HEK293 (cell line): ENCODE measurements at regions not wholly inside any gene's neighbourhood (a gene's known extent, or its start where the extent isn't known, plus 50 kb on each side); places are given as distances from the start of the nearest gene placed in this dataset.

Experiments used
- CTCF ChIA-PET: fragments of 350-600 bp; formaldehyde crosslinking; extraction: SDS; loops from one replicate; lab custom pipeline; 2021; ENCODE audit warnings: antibody characterized with exemption; lab: Yijun Ruan, JAX
- POLR2A ChIA-PET: fragments of 300-600 bp; formaldehyde crosslinking; extraction: SDS; loops from one replicate; lab custom pipeline; 2020; ENCODE audit warnings: antibody characterized with exemption, inconsistent platforms; lab: Yijun Ruan, JAX
- H3K27ac ChIP-seq: fragments of 200-500 bp; sonication (Bioruptor generic); 2 replicates; pipeline ENCODE4 v1.5.1; 2014; ENCODE audit warnings: low read depth, low read length, control low read depth, inconsistent platforms; ENCODE audit errors: extremely low read depth
- H3K36me3 ChIP-seq, 2 experiments: fragments of 200-500 bp in 1 of 2; sonication (Bioruptor generic) in 1 of 2; 1 replicate in 1 of 2; 2 replicates in 1 of 2; pipeline ENCODE4 v1.5.1; 2014 to 2017; ENCODE audit warnings: inconsistent platforms in 2 of 2, low read length in 2 of 2; ENCODE audit not compliant: control insufficient read depth in 2 of 2, insufficient read depth in 1 of 2
- H3K4me1 ChIP-seq: fragments of 200-500 bp; sonication (Bioruptor generic); 2 replicates; pipeline ENCODE4 v1.5.1; 2014; ENCODE audit warnings: mild to moderate bottlenecking, low read length, inconsistent platforms; ENCODE audit not compliant: control insufficient read depth, insufficient read depth
- H3K4me3 ChIP-seq: 2 replicates; pipeline ENCODE4 v1.5.1; 2011; ENCODE audit warnings: low read depth, mild to moderate bottlenecking, control low read depth, low read length, moderate library complexity
- H3K9me3 ChIP-seq: fragments of 200-500 bp; sonication (Bioruptor generic); 2 replicates; pipeline ENCODE4 v1.5.1; 2014; ENCODE audit warnings: low read depth, low read length, inconsistent platforms; ENCODE audit not compliant: control insufficient read depth, insufficient read depth
- GFI1B ChIP-seq: fragments of 450-650 bp; formaldehyde crosslinking; IDR thresholded peaks from 2 replicates; pipeline ENCODE4 v1.5.1; 2016; ENCODE audit warnings: missing biosample characterization, missing genetic modification characterization
- KLF16 ChIP-seq: fragments of 450-650 bp; formaldehyde crosslinking; IDR thresholded peaks from 2 replicates; pipeline ENCODE4 v1.5.1; 2017; ENCODE audit warnings: missing biosample characterization, missing genetic modification characterization
- KLF9 ChIP-seq: fragments of 450-650 bp; formaldehyde crosslinking; IDR thresholded peaks from 2 replicates; pipeline ENCODE4 v1.5.1; 2016; ENCODE audit warnings: missing biosample characterization, missing genetic modification characterization, low read depth
- ZBTB8A ChIP-seq: fragments of 450-650 bp; formaldehyde crosslinking; IDR thresholded peaks from 2 replicates; pipeline ENCODE4 v1.5.1; 2016; ENCODE audit warnings: missing biosample characterization, missing genetic modification characterization
- ZFP3 ChIP-seq: fragments of 450-650 bp; formaldehyde crosslinking; IDR thresholded peaks from 2 replicates; pipeline ENCODE4 v1.5.1; 2016; ENCODE audit warnings: low read depth, missing biosample characterization, missing genetic modification characterization
- ZIC2 ChIP-seq: fragments of 450-650 bp; formaldehyde crosslinking; IDR thresholded peaks from 2 replicates; pipeline ENCODE4 v1.5.1; 2016; ENCODE audit warnings: missing biosample characterization, missing genetic modification characterization
- ZNF155 ChIP-seq: fragments of 450-650 bp; formaldehyde crosslinking; IDR thresholded peaks from 2 replicates; pipeline ENCODE4 v1.5.1; 2016; ENCODE audit warnings: missing biosample characterization, missing genetic modification characterization
- ZNF416 ChIP-seq: fragments of 450-650 bp; formaldehyde crosslinking; IDR thresholded peaks from 2 replicates; pipeline ENCODE4 v1.5.1; 2016; ENCODE audit warnings: missing biosample characterization, missing genetic modification characterization
- ZNF626 ChIP-seq: fragments of 450-650 bp; sonication (Bioruptor Pico); formaldehyde crosslinking; IDR thresholded peaks from 2 replicates; pipeline ENCODE4 v1.5.1; 2018; ENCODE audit warnings: missing biosample characterization, missing genetic modification characterization, inconsistent platforms
- ZNF76 ChIP-seq: fragments of 450-650 bp; formaldehyde crosslinking; IDR thresholded peaks from 2 replicates; pipeline ENCODE4; 2016; ENCODE audit warnings: low read depth, missing biosample characterization, missing genetic modification characterization, borderline replicate concordance
- ZNF768 ChIP-seq: fragments of 450-650 bp; formaldehyde crosslinking; IDR thresholded peaks from 2 replicates; pipeline ENCODE4 v1.5.1; 2018; ENCODE audit warnings: missing biosample characterization, mild to moderate bottlenecking, missing genetic modification characterization
- ZNF791 ChIP-seq: fragments of 450-650 bp; formaldehyde crosslinking; IDR thresholded peaks from 2 replicates; pipeline ENCODE4 v1.5.1; 2016; ENCODE audit warnings: missing biosample characterization, missing genetic modification characterization
- ZNF843 ChIP-seq: fragments of 450-650 bp; formaldehyde crosslinking; IDR thresholded peaks from 2 replicates; pipeline ENCODE4 v1.5.1; 2016; ENCODE audit warnings: missing biosample characterization, missing genetic modification characterization
- TF ChIP-seq, protein P1 (sequence below): fragments of 450-650 bp; formaldehyde crosslinking; IDR thresholded peaks from 2 replicates; pipeline ENCODE4 v1.5.1; 2016; ENCODE audit warnings: missing biosample characterization, missing genetic modification characterization
- TF ChIP-seq, protein P2 (sequence below): fragments of 450-650 bp; formaldehyde crosslinking; IDR thresholded peaks from 2 replicates; pipeline ENCODE4 v1.5.1; 2017; ENCODE audit warnings: missing biosample characterization, missing genetic modification characterization
- TF ChIP-seq, protein P3 (sequence below): fragments of 450-650 bp; formaldehyde crosslinking; IDR thresholded peaks from 2 replicates; pipeline ENCODE4 v1.5.1; 2016; ENCODE audit warnings: missing biosample characterization, missing genetic modification characterization
- TF ChIP-seq, protein P4 (sequence below): IDR thresholded peaks from 2 replicates; pipeline ENCODE4 v1.6.1; 2011; ENCODE audit warnings: mild to moderate bottlenecking, low read depth, low read length, borderline replicate concordance
- TF ChIP-seq, protein P5 (sequence below): fragments of 450-650 bp; formaldehyde crosslinking; IDR thresholded peaks from 2 replicates; pipeline ENCODE4 v1.5.1; 2016; ENCODE audit warnings: missing biosample characterization, missing genetic modification characterization

DNA sequence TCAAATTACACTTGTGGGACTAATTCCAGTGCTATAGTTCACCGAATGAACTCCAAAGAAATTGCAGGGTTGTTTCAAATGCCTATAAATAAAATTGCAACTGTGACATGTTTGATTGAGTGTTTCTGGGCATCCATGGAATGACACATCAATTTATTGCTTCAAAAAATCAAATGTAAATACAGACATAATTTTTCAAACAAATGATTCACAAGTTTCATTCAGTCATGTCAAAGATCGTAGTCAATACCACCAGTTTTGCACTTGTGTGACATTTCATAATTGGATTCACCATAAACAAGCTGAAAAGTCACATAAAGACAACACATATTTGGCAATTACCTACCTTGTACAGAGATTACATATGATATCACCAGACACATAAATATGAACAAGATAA is 350.8 kb downstream of the CDH2 start:
- Histone ChIP-seq H3K4me3 (no peak overlapping the region), H3K9me3 (no peaks in the 10 kb centered on the region), H3K4me1 (no peaks in the 10 kb centered on the region), H3K36me3 (no peaks in the 10 kb centered on the region), H3K27ac (no peak overlapping the region)
- POLR2A ChIA-PET, result no interaction called here
- TF ChIP-seq ZNF768 (tag by site-specific recombination), result no peak
- no peak for TF ChIP-seq ZFP3 (tag by site-specific recombination)
- TF ChIP-seq ZNF791, result no peak
- no peak for TF ChIP-seq ZNF76 (tag by site-specific recombination)
- TF ChIP-seq, protein P1, sequence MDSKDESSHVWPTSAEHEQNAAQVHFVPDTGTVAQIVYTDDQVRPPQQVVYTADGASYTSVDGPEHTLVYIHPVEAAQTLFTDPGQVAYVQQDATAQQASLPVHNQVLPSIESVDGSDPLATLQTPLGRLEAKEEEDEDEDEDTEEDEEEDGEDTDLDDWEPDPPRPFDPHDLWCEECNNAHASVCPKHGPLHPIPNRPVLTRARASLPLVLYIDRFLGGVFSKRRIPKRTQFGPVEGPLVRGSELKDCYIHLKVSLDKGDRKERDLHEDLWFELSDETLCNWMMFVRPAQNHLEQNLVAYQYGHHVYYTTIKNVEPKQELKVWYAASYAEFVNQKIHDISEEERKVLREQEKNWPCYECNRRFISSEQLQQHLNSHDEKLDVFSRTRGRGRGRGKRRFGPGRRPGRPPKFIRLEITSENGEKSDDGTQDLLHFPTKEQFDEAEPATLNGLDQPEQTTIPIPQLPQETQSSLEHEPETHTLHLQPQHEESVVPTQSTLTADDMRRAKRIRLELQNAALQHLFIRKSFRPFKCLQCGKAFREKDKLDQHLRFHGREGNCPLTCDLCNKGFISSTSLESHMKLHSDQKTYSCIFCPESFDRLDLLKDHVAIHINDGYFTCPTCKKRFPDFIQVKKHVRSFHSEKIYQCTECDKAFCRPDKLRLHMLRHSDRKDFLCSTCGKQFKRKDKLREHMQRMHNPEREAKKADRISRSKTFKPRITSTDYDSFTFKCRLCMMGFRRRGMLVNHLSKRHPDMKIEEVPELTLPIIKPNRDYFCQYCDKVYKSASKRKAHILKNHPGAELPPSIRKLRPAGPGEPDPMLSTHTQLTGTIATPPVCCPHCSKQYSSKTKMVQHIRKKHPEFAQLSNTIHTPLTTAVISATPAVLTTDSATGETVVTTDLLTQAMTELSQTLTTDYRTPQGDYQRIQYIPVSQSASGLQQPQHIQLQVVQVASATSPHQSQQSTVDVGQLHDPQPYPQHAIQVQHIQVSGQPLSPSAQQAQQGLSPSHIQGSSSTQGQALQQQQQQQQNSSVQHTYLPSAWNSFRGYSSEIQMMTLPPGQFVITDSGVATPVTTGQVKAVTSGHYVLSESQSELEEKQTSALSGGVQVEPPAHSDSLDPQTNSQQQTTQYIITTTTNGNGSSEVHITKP (tag by site-specific recombination), result no peak
- TF ChIP-seq KLF9, result no peak
- no peak for TF ChIP-seq ZNF626 (tag by site-specific recombination)
- no peak for TF ChIP-seq KLF16 (tag by site-specific recombination)
- CTCF ChIA-PET, result no interaction called here

DNA sequence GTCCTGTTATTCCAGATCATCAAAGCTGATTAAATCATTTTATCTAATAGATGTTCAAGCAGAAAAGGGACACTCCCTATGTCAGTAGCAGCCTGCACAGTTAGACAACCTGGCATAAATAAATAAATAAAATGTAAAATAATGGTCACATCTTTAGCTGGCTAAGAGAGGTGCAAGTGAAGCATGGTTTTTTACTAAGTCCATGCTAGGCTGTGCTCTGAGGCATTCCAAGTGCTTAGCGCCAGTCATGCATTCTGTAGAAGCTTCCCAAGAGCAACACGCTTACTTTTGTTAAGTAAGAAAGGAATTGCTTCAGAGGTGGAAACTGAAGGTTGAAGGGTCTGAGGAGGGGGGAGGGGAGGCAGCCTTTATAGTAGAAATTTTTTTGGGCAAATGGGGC is 351.2 kb downstream of the CDH2 start:
- Histone ChIP-seq H3K27ac (no peak overlapping the region), H3K4me1 (no peaks in the 10 kb centered on the region)

DNA sequence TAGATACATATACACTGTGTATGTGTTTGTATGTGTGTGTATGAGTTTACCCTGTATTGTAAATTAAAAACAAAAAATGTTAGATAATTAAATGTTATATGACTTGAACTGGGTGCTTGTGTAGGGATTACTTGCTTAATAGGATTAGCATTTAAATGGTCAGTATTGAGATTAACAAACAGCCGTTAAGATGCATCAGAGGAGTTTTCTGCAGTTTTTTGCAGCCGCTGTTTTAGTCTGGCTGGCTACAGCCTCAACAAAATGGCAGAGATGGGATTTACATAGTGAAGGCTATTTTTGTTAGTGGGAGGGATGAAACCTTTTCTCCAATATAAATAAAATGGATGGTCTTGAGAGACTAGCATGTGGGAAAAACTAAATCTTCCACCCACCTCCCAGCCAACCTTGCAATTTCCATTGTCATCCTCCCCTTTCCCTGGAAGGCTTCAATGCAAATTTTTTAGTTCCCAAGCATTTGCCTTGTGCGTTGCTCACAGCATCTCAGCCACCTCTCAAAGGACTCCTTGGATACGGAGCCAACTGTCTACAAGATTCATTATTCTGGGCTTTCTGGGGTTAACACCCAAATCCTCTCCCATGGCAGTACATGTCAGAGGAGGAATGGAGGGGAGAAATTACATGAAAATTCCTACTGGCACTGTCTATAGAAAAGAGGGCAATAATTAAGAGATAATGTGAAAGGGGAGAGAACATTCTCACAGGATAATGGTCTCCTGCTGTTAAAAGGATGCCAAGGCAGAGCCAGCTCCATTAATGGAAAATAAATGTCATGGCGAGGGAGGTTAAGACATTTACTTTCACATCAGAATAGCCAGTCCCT is 351.9 kb downstream of the CDH2 start:
- CTCF ChIA-PET, result interaction anchor here (0.6 kb wide), 1 partner anchor 141 kb away, joined by 5 read pairs; no protein-coding TSS in a partner anchor
- TF ChIP-seq ZNF416 (tag by site-specific recombination) (no peak), GFI1B (tag by site-specific recombination) (no peak), ZNF155 (no peak), ZNF843 (tag by site-specific recombination) (no peak), ZIC2 (no peak)
- TF ChIP-seq, protein P2, sequence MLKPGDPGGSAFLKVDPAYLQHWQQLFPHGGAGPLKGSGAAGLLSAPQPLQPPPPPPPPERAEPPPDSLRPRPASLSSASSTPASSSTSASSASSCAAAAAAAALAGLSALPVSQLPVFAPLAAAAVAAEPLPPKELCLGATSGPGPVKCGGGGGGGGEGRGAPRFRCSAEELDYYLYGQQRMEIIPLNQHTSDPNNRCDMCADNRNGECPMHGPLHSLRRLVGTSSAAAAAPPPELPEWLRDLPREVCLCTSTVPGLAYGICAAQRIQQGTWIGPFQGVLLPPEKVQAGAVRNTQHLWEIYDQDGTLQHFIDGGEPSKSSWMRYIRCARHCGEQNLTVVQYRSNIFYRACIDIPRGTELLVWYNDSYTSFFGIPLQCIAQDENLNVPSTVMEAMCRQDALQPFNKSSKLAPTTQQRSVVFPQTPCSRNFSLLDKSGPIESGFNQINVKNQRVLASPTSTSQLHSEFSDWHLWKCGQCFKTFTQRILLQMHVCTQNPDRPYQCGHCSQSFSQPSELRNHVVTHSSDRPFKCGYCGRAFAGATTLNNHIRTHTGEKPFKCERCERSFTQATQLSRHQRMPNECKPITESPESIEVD (tag by site-specific recombination), result no peak

More for the DNA sequence above, 351.2 kb downstream of the CDH2 start:
- POLR2A ChIA-PET, result no interaction called here
- no peak overlapping the region for H3K4me3 ChIP-seq
- TF ChIP-seq, protein P3, sequence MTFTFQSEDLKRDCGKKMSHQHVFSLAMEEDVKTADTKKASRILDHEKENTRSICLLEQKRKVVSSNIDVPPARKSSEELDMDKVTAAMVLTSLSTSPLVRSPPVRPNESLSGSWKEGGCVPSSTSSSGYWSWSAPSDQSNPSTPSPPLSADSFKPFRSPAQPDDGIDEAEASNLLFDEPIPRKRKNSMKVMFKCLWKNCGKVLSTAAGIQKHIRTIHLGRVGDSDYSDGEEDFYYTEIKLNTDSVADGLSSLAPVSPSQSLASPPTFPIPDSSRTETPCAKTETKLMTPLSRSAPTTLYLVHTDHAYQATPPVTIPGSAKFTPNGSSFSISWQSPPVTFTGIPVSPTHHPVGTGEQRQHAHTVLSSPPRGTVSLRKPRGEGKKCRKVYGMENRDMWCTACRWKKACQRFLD, result no peak
- TF ChIP-seq, protein P4, sequence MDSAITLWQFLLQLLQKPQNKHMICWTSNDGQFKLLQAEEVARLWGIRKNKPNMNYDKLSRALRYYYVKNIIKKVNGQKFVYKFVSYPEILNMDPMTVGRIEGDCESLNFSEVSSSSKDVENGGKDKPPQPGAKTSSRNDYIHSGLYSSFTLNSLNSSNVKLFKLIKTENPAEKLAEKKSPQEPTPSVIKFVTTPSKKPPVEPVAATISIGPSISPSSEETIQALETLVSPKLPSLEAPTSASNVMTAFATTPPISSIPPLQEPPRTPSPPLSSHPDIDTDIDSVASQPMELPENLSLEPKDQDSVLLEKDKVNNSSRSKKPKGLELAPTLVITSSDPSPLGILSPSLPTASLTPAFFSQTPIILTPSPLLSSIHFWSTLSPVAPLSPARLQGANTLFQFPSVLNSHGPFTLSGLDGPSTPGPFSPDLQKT, result no peak
- no peak for TF ChIP-seq ZBTB8A
- TF ChIP-seq, protein P5, sequence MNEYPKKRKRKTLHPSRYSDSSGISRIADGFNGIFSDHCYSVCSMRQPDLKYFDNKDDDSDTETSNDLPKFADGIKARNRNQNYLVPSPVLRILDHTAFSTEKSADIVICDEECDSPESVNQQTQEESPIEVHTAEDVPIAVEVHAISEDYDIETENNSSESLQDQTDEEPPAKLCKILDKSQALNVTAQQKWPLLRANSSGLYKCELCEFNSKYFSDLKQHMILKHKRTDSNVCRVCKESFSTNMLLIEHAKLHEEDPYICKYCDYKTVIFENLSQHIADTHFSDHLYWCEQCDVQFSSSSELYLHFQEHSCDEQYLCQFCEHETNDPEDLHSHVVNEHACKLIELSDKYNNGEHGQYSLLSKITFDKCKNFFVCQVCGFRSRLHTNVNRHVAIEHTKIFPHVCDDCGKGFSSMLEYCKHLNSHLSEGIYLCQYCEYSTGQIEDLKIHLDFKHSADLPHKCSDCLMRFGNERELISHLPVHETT (tag by site-specific recombination), result no peak
- TF ChIP-seq, all 188 proteins: peak for 0
- no peaks in the 10 kb centered on the region for H3K36me3 ChIP-seq
- H3K9me3 ChIP-seq, result no peaks in the 10 kb centered on the region
- CTCF ChIA-PET, result no interaction called here

More for the DNA sequence above, 351.9 kb downstream of the CDH2 start:
- Histone ChIP-seq H3K4me1 (no peaks in the 10 kb centered on the region), H3K27ac (no peak overlapping the region), H3K4me3 (no peak overlapping the region), H3K9me3 (no peaks in the 10 kb centered on the region), H3K36me3 (no peaks in the 10 kb centered on the region)
- POLR2A ChIA-PET, result no interaction called here
